WTC11 (cell line): ENCODE measurements at regions not wholly inside any gene's neighbourhood (a gene's known extent, or its start where the extent isn't known, plus 50 kb on each side); places are given as distances from the start of the nearest gene placed in this dataset.

Experiments used
- CREM ChIP-seq: sonication (generic); formaldehyde crosslinking; IDR thresholded peaks from 2 replicates; pipeline ENCODE4 v1.8.1; 2022; ENCODE audit warnings: mild to moderate bottlenecking, missing genetic modification reagents, moderate library complexity
- RELA ChIP-seq: sonication (generic); formaldehyde crosslinking; IDR thresholded peaks from 2 replicates; pipeline ENCODE4 v1.8.1; 2022; ENCODE audit warnings: missing genetic modification reagents, mild to moderate bottlenecking, borderline replicate concordance
- SMAD4 ChIP-seq: sonication (generic); formaldehyde crosslinking; IDR thresholded peaks from 2 replicates; pipeline ENCODE4 v1.8.0; 2022; ENCODE audit warnings: mild to moderate bottlenecking, missing genetic modification reagents
- SP1 ChIP-seq: sonication (generic); formaldehyde crosslinking; conservative IDR thresholded peaks from 2 replicates; pipeline ENCODE4 v1.8.1; 2022; ENCODE audit warnings: missing genetic modification reagents
- TF ChIP-seq, protein P1 (sequence below): sonication (generic); formaldehyde crosslinking; IDR thresholded peaks from 2 replicates; pipeline ENCODE4 v1.8.0; 2022; ENCODE audit warnings: mild to moderate bottlenecking, missing genetic modification reagents
- TF ChIP-seq, protein P2 (sequence below): fragments of 200-600 bp; IDR thresholded peaks from 2 replicates; pipeline ENCODE4 v1.8.0; 2022; ENCODE audit warnings: antibody characterized with exemption
- TF ChIP-seq, protein P3 (sequence below): sonication (generic); formaldehyde crosslinking; IDR thresholded peaks from 2 replicates; pipeline ENCODE4 v1.8.1; 2022; ENCODE audit warnings: mild to moderate bottlenecking, missing genetic modification reagents, moderate library complexity, borderline replicate concordance
- TF ChIP-seq, protein P4 (sequence below): fragments of 250-450 bp; sonication (Bioruptor Pico); IDR thresholded peaks from 2 replicates; pipeline ENCODE4 v2.1.2; 2022; ENCODE audit warnings: mild to moderate bottlenecking, moderate library complexity
- TF ChIP-seq, protein P5 (sequence below): sonication (generic); formaldehyde crosslinking; IDR thresholded peaks from 2 replicates; pipeline ENCODE4 v1.8.1; 2022; ENCODE audit warnings: mild to moderate bottlenecking, moderate library complexity, missing genetic modification reagents
- TF ChIP-seq, protein P6 (sequence below): sonication (generic); formaldehyde crosslinking; IDR thresholded peaks from 2 replicates; pipeline ENCODE4 v1.8.1; 2023; ENCODE audit warnings: mild to moderate bottlenecking, missing genetic modification reagents, moderate library complexity
- TF ChIP-seq, protein P7 (sequence below): sonication (generic); formaldehyde crosslinking; conservative IDR thresholded peaks from 2 replicates; pipeline ENCODE4 v1.8.1; 2022; ENCODE audit warnings: mild to moderate bottlenecking, missing genetic modification reagents

DNA sequence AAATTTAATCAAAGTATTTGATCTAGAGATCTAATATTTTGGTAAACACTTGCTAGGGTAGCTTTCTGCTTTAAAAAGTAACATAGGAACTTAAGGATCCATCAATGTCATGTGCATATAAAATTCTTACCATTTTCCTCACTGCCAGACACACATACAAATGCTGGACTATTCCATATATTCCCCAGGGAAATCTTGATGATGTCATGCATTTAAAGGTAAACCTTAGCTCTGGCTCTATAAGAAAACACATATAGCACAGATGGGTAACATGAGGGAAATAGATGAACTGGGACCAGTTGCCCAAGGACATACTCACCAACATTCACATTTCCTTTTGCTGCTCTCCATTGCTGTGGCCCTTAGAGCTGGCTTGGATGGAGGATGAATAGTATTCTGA lies 79.1 kb upstream of the FMNL2 start:
- TF ChIP-seq, protein P1, sequence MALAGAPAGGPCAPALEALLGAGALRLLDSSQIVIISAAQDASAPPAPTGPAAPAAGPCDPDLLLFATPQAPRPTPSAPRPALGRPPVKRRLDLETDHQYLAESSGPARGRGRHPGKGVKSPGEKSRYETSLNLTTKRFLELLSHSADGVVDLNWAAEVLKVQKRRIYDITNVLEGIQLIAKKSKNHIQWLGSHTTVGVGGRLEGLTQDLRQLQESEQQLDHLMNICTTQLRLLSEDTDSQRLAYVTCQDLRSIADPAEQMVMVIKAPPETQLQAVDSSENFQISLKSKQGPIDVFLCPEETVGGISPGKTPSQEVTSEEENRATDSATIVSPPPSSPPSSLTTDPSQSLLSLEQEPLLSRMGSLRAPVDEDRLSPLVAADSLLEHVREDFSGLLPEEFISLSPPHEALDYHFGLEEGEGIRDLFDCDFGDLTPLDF (CRISPR knock-in tag) = no peak
- TF ChIP-seq, protein P2, sequence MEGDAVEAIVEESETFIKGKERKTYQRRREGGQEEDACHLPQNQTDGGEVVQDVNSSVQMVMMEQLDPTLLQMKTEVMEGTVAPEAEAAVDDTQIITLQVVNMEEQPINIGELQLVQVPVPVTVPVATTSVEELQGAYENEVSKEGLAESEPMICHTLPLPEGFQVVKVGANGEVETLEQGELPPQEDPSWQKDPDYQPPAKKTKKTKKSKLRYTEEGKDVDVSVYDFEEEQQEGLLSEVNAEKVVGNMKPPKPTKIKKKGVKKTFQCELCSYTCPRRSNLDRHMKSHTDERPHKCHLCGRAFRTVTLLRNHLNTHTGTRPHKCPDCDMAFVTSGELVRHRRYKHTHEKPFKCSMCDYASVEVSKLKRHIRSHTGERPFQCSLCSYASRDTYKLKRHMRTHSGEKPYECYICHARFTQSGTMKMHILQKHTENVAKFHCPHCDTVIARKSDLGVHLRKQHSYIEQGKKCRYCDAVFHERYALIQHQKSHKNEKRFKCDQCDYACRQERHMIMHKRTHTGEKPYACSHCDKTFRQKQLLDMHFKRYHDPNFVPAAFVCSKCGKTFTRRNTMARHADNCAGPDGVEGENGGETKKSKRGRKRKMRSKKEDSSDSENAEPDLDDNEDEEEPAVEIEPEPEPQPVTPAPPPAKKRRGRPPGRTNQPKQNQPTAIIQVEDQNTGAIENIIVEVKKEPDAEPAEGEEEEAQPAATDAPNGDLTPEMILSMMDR = no peak
- no peak for TF ChIP-seq CREM (CRISPR knock-in tag)
- no peak for TF ChIP-seq SMAD4 (CRISPR knock-in tag)
- TF ChIP-seq RELA = no peak
- TF ChIP-seq, protein P3, sequence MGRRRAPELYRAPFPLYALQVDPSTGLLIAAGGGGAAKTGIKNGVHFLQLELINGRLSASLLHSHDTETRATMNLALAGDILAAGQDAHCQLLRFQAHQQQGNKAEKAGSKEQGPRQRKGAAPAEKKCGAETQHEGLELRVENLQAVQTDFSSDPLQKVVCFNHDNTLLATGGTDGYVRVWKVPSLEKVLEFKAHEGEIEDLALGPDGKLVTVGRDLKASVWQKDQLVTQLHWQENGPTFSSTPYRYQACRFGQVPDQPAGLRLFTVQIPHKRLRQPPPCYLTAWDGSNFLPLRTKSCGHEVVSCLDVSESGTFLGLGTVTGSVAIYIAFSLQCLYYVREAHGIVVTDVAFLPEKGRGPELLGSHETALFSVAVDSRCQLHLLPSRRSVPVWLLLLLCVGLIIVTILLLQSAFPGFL (CRISPR knock-in tag) = no peak
- no peak for TF ChIP-seq SP1 (CRISPR knock-in tag)
- TF ChIP-seq, protein P4, sequence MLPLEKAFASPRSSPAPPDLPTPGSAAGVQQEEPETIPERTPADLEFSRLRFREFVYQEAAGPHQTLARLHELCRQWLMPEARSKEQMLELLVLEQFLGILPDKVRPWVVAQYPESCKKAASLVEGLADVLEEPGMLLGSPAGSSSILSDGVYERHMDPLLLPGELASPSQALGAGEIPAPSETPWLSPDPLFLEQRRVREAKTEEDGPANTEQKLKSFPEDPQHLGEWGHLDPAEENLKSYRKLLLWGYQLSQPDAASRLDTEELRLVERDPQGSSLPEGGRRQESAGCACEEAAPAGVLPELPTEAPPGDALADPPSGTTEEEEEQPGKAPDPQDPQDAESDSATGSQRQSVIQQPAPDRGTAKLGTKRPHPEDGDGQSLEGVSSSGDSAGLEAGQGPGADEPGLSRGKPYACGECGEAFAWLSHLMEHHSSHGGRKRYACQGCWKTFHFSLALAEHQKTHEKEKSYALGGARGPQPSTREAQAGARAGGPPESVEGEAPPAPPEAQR (CRISPR knock-in tag) = no peak
- TF ChIP-seq, protein P5, sequence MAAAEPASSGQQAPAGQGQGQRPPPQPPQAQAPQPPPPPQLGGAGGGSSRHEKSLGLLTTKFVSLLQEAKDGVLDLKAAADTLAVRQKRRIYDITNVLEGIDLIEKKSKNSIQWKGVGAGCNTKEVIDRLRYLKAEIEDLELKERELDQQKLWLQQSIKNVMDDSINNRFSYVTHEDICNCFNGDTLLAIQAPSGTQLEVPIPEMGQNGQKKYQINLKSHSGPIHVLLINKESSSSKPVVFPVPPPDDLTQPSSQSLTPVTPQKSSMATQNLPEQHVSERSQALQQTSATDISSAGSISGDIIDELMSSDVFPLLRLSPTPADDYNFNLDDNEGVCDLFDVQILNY (CRISPR knock-in tag) = no peak
- TF ChIP-seq, protein P6, sequence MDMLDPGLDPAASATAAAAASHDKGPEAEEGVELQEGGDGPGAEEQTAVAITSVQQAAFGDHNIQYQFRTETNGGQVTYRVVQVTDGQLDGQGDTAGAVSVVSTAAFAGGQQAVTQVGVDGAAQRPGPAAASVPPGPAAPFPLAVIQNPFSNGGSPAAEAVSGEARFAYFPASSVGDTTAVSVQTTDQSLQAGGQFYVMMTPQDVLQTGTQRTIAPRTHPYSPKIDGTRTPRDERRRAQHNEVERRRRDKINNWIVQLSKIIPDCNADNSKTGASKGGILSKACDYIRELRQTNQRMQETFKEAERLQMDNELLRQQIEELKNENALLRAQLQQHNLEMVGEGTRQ (CRISPR knock-in tag) = no peak
- TF ChIP-seq, protein P7, sequence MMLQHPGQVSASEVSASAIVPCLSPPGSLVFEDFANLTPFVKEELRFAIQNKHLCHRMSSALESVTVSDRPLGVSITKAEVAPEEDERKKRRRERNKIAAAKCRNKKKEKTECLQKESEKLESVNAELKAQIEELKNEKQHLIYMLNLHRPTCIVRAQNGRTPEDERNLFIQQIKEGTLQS (CRISPR knock-in tag) = no peak
